Natural killer cell (primary cell): ENCODE measurements at regions not wholly inside any gene's neighbourhood (a gene's known extent, or its start where the extent isn't known, plus 50 kb on each side); places are given as distances from the start of the nearest gene placed in this dataset.
"Not testable (repeated sequence)": the region's sequence is repeated elsewhere in the genome, so short reads cannot be mapped to it uniquely, and the experiment has no call there.

Source experiments
- ATAC-seq, 3 donors: fragments of 150-1000 bp in 2 of 3; fragments of 200-7000 bp in 1 of 3; cut with Tn5 transposase; 1 replicate in 1 of 3; 2 replicates in 2 of 3; pipeline ENCODE4 v1.10.0; 2021; ENCODE audit warnings: mild to moderate bottlenecking in 2 of 3, moderate library complexity in 2 of 3
- DNase-seq, 2 donors: peaks; one replicate each; pipeline versions ENCODE4 v3.0.0 to v3.0.0-alpha.2; 2013 to 2021; ENCODE audit warnings: mixed read lengths in 1 of 2
- H3K27ac ChIP-seq: one replicate; pipeline ENCODE4 v1.5.1; 2013; ENCODE audit warnings: mild to moderate bottlenecking, low read length
- H3K27me3 ChIP-seq: one replicate; pipeline ENCODE4 v1.6.1; 2013; ENCODE audit warnings: low read length; ENCODE audit not compliant: control insufficient read depth, insufficient read depth
- H3K36me3 ChIP-seq: one replicate; pipeline ENCODE4 v1.6.1; 2013; ENCODE audit warnings: low read length; ENCODE audit not compliant: control insufficient read depth, insufficient read depth
- H3K4me1 ChIP-seq: one replicate; pipeline ENCODE4 v1.6.1; 2013; ENCODE audit warnings: low read length; ENCODE audit not compliant: control insufficient read depth, insufficient read depth
- H3K4me3 ChIP-seq: one replicate; pipeline ENCODE4 v1.5.1; 2013; ENCODE audit warnings: low read length
- H3K9me3 ChIP-seq: one replicate; pipeline ENCODE4 v1.6.1; 2013; ENCODE audit warnings: low read length; ENCODE audit not compliant: control insufficient read depth, insufficient read depth
- H3K27ac Mint-ChIP-seq, 2 donors: one replicate each; pipeline ENCODE4 v1.8.0; 2022; ENCODE audit warnings: mild to moderate bottlenecking in 2 of 2, mixed read lengths in 2 of 2, moderate library complexity in 1 of 2
- H3K27me3 Mint-ChIP-seq, 2 donors: one replicate each; pipeline ENCODE4 v1.8.0; 2022; ENCODE audit warnings: low read depth in 2 of 2, mixed read lengths in 2 of 2
- H3K36me3 Mint-ChIP-seq: one replicate; pipeline ENCODE4 v1.8.0; 2022; ENCODE audit warnings: mixed read lengths
- H3K4me1 Mint-ChIP-seq, 2 donors: one replicate each; pipeline ENCODE4 v1.8.0; 2022; ENCODE audit warnings: mixed read lengths in 2 of 2
- H3K4me3 Mint-ChIP-seq: one replicate; pipeline ENCODE4 v1.8.0; 2022; ENCODE audit warnings: mild to moderate bottlenecking, moderate library complexity, mixed read lengths
- H3K9me3 Mint-ChIP-seq, 2 donors: one replicate each; pipeline ENCODE4 v1.8.0; 2022; ENCODE audit warnings: mixed read lengths in 2 of 2
- WGBS: methylation state at CpG from one replicate; pipeline ENCODE4 v1.1.7; 2013; ENCODE audit warnings: missing lambda C conversion rate; ENCODE audit not compliant: insufficient coverage; 5-methylcytosine and 5-hydroxymethylcytosine counted together
- intact Hi-C: fragments of 100-400 bp; cut with micrococcal nuclease; formaldehyde crosslinking; loops from one replicate; pipeline ENCODE4 v1.14.2; 2022
- TF ChIP-seq, protein P1 (sequence below): fragments of 200-600 bp; IDR thresholded peaks from one replicate; pipeline ENCODE4 v1.8.0; 2022; ENCODE audit warnings: antibody characterized with exemption

DNA sequence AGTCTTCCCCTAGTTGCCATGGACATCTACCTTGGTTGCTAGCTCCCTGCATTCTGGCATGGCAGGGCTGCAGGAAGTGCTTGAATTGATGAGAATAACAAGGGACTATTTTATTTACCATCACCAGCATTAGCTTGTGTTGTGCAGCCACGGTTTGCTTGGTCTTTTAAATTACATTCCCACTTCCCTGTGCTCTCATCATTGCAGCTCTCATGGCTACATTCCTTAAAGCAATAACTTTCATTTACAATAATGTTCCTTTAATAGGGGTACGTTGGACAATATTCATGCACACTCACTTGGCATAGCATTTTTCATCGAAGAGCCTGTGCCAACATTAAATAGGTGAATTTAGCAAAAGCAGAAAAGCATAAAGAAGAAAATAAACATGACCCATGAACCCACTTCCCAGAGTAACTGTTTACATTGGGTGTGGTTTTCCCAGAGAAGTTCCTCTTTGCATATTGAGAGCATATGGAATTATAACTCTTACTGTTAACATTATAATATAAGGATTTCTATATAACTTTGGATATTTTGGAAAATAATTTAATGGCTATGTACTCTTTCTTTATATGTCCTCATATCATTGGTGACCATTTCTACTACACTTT is 113.2 kb upstream of the VWC2 start:
- Mint-ChIP-seq H3K36me3 (no peaks in the 10 kb centered on the region), H3K27ac (no peak overlapping the region), H3K27me3 (no peaks in the 10 kb centered on the region), H3K4me1 (no peaks in the 10 kb centered on the region), H3K9me3 (no peaks in the 10 kb centered on the region), H3K4me3 (no peak overlapping the region)
- TF ChIP-seq, protein P1, sequence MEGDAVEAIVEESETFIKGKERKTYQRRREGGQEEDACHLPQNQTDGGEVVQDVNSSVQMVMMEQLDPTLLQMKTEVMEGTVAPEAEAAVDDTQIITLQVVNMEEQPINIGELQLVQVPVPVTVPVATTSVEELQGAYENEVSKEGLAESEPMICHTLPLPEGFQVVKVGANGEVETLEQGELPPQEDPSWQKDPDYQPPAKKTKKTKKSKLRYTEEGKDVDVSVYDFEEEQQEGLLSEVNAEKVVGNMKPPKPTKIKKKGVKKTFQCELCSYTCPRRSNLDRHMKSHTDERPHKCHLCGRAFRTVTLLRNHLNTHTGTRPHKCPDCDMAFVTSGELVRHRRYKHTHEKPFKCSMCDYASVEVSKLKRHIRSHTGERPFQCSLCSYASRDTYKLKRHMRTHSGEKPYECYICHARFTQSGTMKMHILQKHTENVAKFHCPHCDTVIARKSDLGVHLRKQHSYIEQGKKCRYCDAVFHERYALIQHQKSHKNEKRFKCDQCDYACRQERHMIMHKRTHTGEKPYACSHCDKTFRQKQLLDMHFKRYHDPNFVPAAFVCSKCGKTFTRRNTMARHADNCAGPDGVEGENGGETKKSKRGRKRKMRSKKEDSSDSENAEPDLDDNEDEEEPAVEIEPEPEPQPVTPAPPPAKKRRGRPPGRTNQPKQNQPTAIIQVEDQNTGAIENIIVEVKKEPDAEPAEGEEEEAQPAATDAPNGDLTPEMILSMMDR: no peak
- intact Hi-C loops: no loop called here
- H3K9me3 ChIP-seq: no peaks in the 10 kb centered on the region
- H3K4me1 ChIP-seq: no peaks in the 10 kb centered on the region
- 86% methylated on average over 2 of the region's 3 CpGs for WGBS
- no peaks in the 10 kb centered on the region for H3K36me3 ChIP-seq
- DNase-seq: no peak
- H3K27me3 ChIP-seq: no peaks in the 10 kb centered on the region
- H3K4me3 ChIP-seq: no peak overlapping the region
- no peak overlapping the region for H3K27ac ChIP-seq
- no peak for ATAC-seq

DNA sequence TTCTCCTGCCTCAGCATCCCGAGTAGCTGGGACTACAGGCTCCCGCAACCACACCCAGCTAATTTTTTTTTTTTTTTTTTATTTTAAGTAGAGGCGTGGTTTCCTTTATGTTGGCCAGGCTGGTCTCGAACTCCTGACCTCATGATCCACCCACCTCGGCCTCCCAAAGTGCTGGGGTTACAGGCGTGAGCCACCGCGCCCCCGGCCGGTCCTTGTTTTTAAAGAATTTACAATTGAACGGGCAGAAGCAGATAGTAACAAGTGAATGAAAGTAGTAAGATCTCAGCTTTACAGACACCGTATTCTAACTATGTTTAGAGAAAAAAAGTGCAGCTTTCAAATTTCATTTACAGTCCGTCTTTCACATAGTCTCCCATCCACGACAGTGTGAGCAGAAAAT is 112.5 kb upstream of the VWC2 start:
- Histone ChIP-seq H3K4me1 (no peaks in the 10 kb centered on the region), H3K4me3 (no peak overlapping the region), H3K9me3 (no peaks in the 10 kb centered on the region), H3K36me3 (no peaks in the 10 kb centered on the region), H3K27me3 (no peaks in the 10 kb centered on the region), H3K27ac (no peak overlapping the region)
- ATAC-seq (no peak), DNase-seq (no peak)
- Mint-ChIP-seq H3K4me1 (no peaks in the 10 kb centered on the region), H3K27ac (no peak overlapping the region), H3K9me3 (peaks cover 2 to 4% of the 10 kb centered on the region in 2 donors), H3K4me3 (no peak overlapping the region), H3K27me3 (no peaks in the 10 kb centered on the region), H3K36me3 (no peaks in the 10 kb centered on the region)
- TF ChIP-seq, protein P1: no peak
- WGBS: 96% methylated on average over 9 of the region's 14 CpGs
- intact Hi-C loops: no loop called here

DNA sequence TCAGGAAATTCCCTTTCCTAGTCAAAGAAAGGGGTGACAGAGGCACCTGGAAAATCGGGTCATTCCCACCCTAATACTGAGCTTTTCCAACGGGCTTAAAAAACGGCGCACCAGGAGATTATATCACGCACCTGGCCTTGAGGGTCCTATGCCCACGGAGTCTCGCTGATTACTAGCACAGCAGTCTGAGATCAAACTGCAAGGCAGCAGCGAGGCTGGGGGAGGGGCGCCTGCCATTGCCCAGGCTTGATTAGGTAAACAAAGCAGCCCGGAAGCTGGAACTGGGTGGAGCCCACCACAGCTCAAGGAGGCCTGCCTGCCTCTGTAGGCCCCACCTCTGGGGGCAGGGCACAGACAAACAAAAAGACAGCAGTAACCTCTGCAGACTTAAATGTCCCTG is 107.5 kb upstream of the VWC2 start:
- H3K36me3 Mint-ChIP-seq, ATAC-seq, H3K36me3 ChIP-seq, H3K4me1 ChIP-seq, intact Hi-C loops, H3K27ac ChIP-seq, H3K27ac Mint-ChIP-seq, DNase-seq, H3K9me3 ChIP-seq, H3K4me3 Mint-ChIP-seq, H3K27me3 Mint-ChIP-seq, H3K27me3 ChIP-seq, H3K4me1 Mint-ChIP-seq, H3K4me3 ChIP-seq: not testable (repeated sequence)
- 81% methylated on average over 8 of the region's 10 CpGs for WGBS
- peaks cover 7 to 11% of the 10 kb centered on the region in 2 donors for H3K9me3 Mint-ChIP-seq

DNA sequence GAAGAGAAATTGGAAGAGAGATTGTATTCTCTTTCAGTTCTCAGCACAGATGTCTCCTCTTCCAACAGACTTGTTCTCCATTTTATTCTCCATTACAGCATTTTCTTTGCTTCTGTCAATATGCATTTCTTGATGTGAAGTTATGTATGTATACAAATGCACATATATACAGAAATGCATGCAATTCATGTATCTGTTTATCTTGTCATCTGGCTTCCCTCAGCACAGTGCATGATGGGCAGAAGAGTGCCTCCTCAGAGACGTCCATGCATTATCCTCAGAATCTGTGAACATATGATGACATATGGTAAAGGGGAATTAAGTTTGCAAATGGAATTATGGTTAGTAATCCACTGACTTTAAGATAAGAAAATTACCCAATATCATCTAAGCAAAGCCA is 106.7 kb upstream of the VWC2 start:
- no peaks in the 10 kb centered on the region for H3K4me1 Mint-ChIP-seq
- no peak overlapping the region for H3K4me3 Mint-ChIP-seq
- H3K27me3 ChIP-seq: no peaks in the 10 kb centered on the region

More for the DNA sequence above, 106.7 kb upstream of the VWC2 start:
- intact Hi-C loops: no loop called here
- DNase-seq: no peak
- 83% methylated on average over 1 of the region's 1 CpG for WGBS
- no peaks in the 10 kb centered on the region for H3K27me3 Mint-ChIP-seq
- H3K27ac Mint-ChIP-seq: no peak overlapping the region
- H3K9me3 Mint-ChIP-seq: peaks cover 7 to 11% of the 10 kb centered on the region in 2 donors
- H3K36me3 Mint-ChIP-seq: no peaks in the 10 kb centered on the region
- Histone ChIP-seq H3K9me3 (peaks cover 5% of the 10 kb centered on the region), H3K36me3 (no peaks in the 10 kb centered on the region), H3K4me1 (no peaks in the 10 kb centered on the region), H3K27ac (no peak overlapping the region), H3K4me3 (no peak overlapping the region)
- no peak for ATAC-seq
- TF ChIP-seq, protein P1: no peak
